Mesothelial cell of epicardium (in vitro differentiated cells): ENCODE measurements at regions not wholly inside any gene's neighbourhood (a gene's known extent, or its start where the extent isn't known, plus 50 kb on each side); places are given as distances from the start of the nearest gene placed in this dataset.
"Not testable (repeated sequence)": the region's sequence is repeated elsewhere in the genome, so short reads cannot be mapped to it uniquely, and the experiment has no call there.

Experiments used
- DNase-seq, 2 experiments: peaks; one replicate each; pipeline ENCODE4 v3.0.0; 2021; ENCODE audit warnings: low spot score in 2 of 2; ENCODE audit not compliant: unreplicated experiment in 2 of 2
- H3K27ac Mint-ChIP-seq: 2 replicates; pipeline ENCODE4 v1.8.0; 2021; ENCODE audit warnings: mixed read lengths
- H3K27me3 Mint-ChIP-seq: 2 replicates; pipeline ENCODE4 v1.8.0; 2021; ENCODE audit warnings: low read depth, mixed read lengths
- H3K36me3 Mint-ChIP-seq: 2 replicates; pipeline ENCODE4 v1.8.0; 2021; ENCODE audit warnings: mixed read lengths
- H3K4me1 Mint-ChIP-seq: 2 replicates; pipeline ENCODE4 v1.8.0; 2021; ENCODE audit warnings: mixed read lengths
- H3K4me3 Mint-ChIP-seq: 2 replicates; pipeline ENCODE4 v1.8.0; 2021; ENCODE audit warnings: mild to moderate bottlenecking, moderate library complexity, mixed read lengths
- H3K9me3 Mint-ChIP-seq: 2 replicates; pipeline ENCODE4 v1.8.0; 2021; ENCODE audit warnings: mixed read lengths
- TF ChIP-seq, protein P1 (sequence below): fragments of 200-600 bp; sonication (generic); IDR thresholded peaks from one replicate; pipeline ENCODE4 v1.5.0; 2021; ENCODE audit warnings: antibody characterized with exemption; ENCODE audit not compliant: unreplicated experiment

GRCh38 chr5:113692891-113693457 is 179.5 kb downstream of the YTHDC2 start:
- H3K4me1 Mint-ChIP-seq, result peaks cover 30% of the 10 kb centered on the region
- DNase-seq, result no peak
- peak overlapping the region; percentile 7 for H3K4me3 Mint-ChIP-seq
- H3K9me3 Mint-ChIP-seq, result no peaks in the 10 kb centered on the region
- no peak overlapping the region for H3K27ac Mint-ChIP-seq
- no peaks in the 10 kb centered on the region for H3K36me3 Mint-ChIP-seq
- TF ChIP-seq, protein P1, sequence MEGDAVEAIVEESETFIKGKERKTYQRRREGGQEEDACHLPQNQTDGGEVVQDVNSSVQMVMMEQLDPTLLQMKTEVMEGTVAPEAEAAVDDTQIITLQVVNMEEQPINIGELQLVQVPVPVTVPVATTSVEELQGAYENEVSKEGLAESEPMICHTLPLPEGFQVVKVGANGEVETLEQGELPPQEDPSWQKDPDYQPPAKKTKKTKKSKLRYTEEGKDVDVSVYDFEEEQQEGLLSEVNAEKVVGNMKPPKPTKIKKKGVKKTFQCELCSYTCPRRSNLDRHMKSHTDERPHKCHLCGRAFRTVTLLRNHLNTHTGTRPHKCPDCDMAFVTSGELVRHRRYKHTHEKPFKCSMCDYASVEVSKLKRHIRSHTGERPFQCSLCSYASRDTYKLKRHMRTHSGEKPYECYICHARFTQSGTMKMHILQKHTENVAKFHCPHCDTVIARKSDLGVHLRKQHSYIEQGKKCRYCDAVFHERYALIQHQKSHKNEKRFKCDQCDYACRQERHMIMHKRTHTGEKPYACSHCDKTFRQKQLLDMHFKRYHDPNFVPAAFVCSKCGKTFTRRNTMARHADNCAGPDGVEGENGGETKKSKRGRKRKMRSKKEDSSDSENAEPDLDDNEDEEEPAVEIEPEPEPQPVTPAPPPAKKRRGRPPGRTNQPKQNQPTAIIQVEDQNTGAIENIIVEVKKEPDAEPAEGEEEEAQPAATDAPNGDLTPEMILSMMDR, result no peak
- H3K27me3 Mint-ChIP-seq, result no peaks in the 10 kb centered on the region

DNA sequence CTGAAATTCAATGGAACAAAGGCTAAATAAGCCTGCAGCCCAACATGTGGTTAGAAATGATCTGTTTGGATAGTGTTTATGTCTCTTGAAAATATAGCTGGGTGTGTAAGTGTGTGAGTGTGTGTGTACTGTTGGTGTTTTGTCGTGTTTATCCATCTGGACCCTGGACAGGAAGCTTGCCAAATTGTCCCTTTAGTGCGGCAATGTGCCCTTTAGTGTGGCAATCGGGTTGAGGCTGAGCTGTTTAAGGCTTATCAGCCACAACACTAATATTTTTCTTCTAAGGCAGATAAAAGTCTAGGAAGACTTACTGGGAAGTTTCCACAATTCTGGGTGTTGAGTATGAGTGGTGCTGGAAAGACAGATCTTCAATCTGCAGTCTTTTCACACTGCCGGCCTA is 180.2 kb downstream of the YTHDC2 start:
- no peak overlapping the region for H3K27ac Mint-ChIP-seq
- DNase-seq, result no peak
- H3K9me3 Mint-ChIP-seq, result no peaks in the 10 kb centered on the region
- peaks cover 30% of the 10 kb centered on the region for H3K4me1 Mint-ChIP-seq
- no peak overlapping the region for H3K4me3 Mint-ChIP-seq
- H3K36me3 Mint-ChIP-seq, result no peaks in the 10 kb centered on the region
- TF ChIP-seq, protein P1, result no peak
- no peaks in the 10 kb centered on the region for H3K27me3 Mint-ChIP-seq

DNA sequence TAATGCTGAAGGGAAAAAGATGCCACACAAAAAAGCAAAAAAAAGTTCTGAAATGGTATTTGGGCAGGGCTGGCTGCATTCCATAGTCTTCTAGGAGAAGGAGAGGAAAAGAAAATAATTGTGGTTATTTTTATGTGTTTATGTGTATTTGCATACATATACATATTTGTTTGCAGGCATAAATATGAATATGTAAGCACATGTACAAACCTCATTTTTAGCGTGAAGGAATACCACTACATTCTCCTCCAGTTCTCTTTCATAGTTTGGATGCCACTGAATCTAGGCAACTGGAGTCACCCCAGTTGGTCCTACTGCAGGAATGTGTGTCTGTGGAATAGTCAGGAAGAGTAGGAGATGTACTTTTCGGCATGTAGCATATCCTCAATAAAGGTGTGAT is 181.1 kb downstream of the YTHDC2 start:
- DNase-seq, result no peak
- H3K27ac Mint-ChIP-seq, result no peak overlapping the region
- peaks cover 30% of the 10 kb centered on the region for H3K4me1 Mint-ChIP-seq
- no peak overlapping the region for H3K4me3 Mint-ChIP-seq
- H3K36me3 Mint-ChIP-seq, result peaks cover under 1% of the 10 kb centered on the region
- H3K27me3 Mint-ChIP-seq, result no peaks in the 10 kb centered on the region
- TF ChIP-seq, protein P1, result no peak
- no peaks in the 10 kb centered on the region for H3K9me3 Mint-ChIP-seq

DNA sequence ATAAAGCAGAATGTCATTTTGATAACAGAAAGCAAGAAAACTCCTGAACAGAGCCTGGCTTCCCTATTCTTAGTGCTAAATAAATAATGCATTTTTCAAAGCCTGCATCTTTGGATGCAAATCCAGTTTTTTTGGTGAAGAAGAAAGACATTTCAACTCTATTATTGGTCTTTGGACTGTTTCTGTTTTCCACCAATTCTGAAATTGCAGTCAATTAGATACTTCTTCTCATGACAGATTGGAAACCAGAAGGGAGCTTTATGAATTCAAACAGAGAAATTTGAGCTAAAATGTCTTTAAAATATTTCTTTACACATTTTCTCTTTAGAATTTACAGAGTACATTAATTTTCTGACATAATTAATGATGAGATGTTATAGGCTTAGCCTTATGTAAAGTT is 189.8 kb downstream of the YTHDC2 start:
- TF ChIP-seq, protein P1, result no peak
- H3K4me1 Mint-ChIP-seq, result no peaks in the 10 kb centered on the region
- no peak overlapping the region for H3K27ac Mint-ChIP-seq
- no peak for DNase-seq
- H3K9me3 Mint-ChIP-seq, result peaks cover 29% of the 10 kb centered on the region
- no peak overlapping the region for H3K4me3 Mint-ChIP-seq
- H3K27me3 Mint-ChIP-seq, result no peaks in the 10 kb centered on the region
- H3K36me3 Mint-ChIP-seq, result peaks cover 1% of the 10 kb centered on the region

DNA sequence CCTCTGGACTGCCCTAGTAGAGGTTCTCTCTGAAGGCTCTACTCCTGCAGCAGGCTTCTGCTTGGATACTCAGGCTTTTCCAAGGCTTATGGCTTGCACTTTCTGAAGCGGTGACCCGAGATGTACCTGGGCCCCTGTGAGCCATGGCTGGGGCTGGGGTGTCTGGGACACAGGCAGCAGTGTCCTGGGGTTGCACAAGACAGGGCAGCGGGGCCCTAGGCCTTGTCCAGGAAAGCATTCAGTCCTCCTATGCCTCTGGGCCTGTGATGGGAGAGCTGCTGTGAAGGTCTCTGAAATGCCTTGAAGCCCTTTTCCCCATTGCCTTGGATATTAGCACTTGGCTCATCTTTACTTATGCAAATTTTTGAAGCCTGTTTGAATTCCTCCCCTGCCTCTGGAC is 192.2 kb downstream of the YTHDC2 start:
- H3K9me3 Mint-ChIP-seq, result peaks cover 29% of the 10 kb centered on the region
- DNase-seq, result no peak
- no peaks in the 10 kb centered on the region for H3K36me3 Mint-ChIP-seq
- TF ChIP-seq, protein P1, result no peak
- H3K27me3 Mint-ChIP-seq, result no peaks in the 10 kb centered on the region
- H3K4me1 Mint-ChIP-seq, result no peaks in the 10 kb centered on the region
- H3K4me3 Mint-ChIP-seq, result no peak overlapping the region
- H3K27ac Mint-ChIP-seq, result no peak overlapping the region

- TF ChIP-seq, protein P1, result no peak
- H3K4me3 Mint-ChIP-seq, result no peak overlapping the region
- H3K36me3 Mint-ChIP-seq, result peaks cover 7% of the 10 kb centered on the region
- DNase-seq, result no peak
- H3K9me3 Mint-ChIP-seq, result peaks cover 53% of the 10 kb centered on the region
- H3K27me3 Mint-ChIP-seq, result no peaks in the 10 kb centered on the region
- H3K4me1 Mint-ChIP-seq, result no peaks in the 10 kb centered on the region
- H3K27ac Mint-ChIP-seq, result peak overlapping the region; percentile 33
Measured at GRCh38 chr5:113713051-113713450, 199.6 kb downstream of the YTHDC2 start.

GRCh38 chr5:113715921-113716320 is 202.4 kb downstream of the YTHDC2 start:
- not testable (repeated sequence) for DNase-seq, H3K4me3 Mint-ChIP-seq, H3K27ac Mint-ChIP-seq, H3K27me3 Mint-ChIP-seq, H3K4me1 Mint-ChIP-seq, H3K36me3 Mint-ChIP-seq
- H3K9me3 Mint-ChIP-seq, result peaks cover 56% of the 10 kb centered on the region
